Left lung (tissue), 4 donors: ENCODE measurements at regions not wholly inside any gene's neighbourhood (a gene's known extent, or its start where the extent isn't known, plus 50 kb on each side); places are given as distances from the start of the nearest gene placed in this dataset.

Experiments
- ATAC-seq: fragments of 200-7000 bp; cut with Tn5 transposase; one replicate; pipeline ENCODE4 v1.9.1; 2020; ENCODE audit warnings: moderate library complexity
- DNase-seq, 4 donors: peaks; one replicate each; pipeline ENCODE4 v3.0.0-alpha.2; 2013 to 2020
- H3K27ac ChIP-seq, 2 donors: fragments of 200-600 bp; sonication (generic) in 1 of 2; one replicate each; pipeline versions ENCODE4 v1.5.0 to v1.8.0; 2020 to 2021
- H3K27me3 ChIP-seq, 2 donors: fragments of 200-600 bp; sonication (generic) in 1 of 2; one replicate each; pipeline versions ENCODE4 v1.5.0 to v1.8.0; 2020 to 2021
- H3K36me3 ChIP-seq, 2 donors: fragments of 200-600 bp; sonication (generic) in 1 of 2; one replicate each; pipeline versions ENCODE4 v1.5.0 to v1.8.0; 2020 to 2021
- H3K4me1 ChIP-seq, 2 donors: fragments of 200-600 bp; one replicate each; pipeline ENCODE4 v1.8.0; 2021
- H3K4me3 ChIP-seq, 2 donors: fragments of 200-600 bp; sonication (generic) in 1 of 2; one replicate each; pipeline versions ENCODE4 v1.5.0 to v1.8.0; 2020 to 2021; ENCODE audit warnings: mild to moderate bottlenecking in 1 of 2
- H3K9me3 ChIP-seq, 2 donors: fragments of 200-600 bp; sonication (generic) in 1 of 2; one replicate each; pipeline versions ENCODE4 v1.5.0 to v1.8.0; 2020 to 2021
- intact Hi-C, 2 donors: fragments of 100-400 bp; cut with DNase I; formaldehyde crosslinking; loops; one replicate each; pipeline versions ENCODE4 v1.11.2 to v1.14.2; 2022
- TF ChIP-seq, protein P1 (sequence below), 2 donors: fragments of 200-600 bp; sonication (generic) in 1 of 2; IDR thresholded peaks; one replicate each; pipeline versions ENCODE4 v1.5.0 to v1.8.0; 2021; ENCODE audit warnings: antibody characterized with exemption in 2 of 2
- donor health status: DM: no; HTN: yes; CAD: no.
- donor health status: DM: no; HTN: no; CAD: no.

GRCh38 chr1:219279017-219279770, 105.5 kb downstream of the LYPLAL1 start:
- H3K27ac ChIP-seq: no peak overlapping the region
- intact Hi-C loops: no loop called here
- TF ChIP-seq, protein P1, sequence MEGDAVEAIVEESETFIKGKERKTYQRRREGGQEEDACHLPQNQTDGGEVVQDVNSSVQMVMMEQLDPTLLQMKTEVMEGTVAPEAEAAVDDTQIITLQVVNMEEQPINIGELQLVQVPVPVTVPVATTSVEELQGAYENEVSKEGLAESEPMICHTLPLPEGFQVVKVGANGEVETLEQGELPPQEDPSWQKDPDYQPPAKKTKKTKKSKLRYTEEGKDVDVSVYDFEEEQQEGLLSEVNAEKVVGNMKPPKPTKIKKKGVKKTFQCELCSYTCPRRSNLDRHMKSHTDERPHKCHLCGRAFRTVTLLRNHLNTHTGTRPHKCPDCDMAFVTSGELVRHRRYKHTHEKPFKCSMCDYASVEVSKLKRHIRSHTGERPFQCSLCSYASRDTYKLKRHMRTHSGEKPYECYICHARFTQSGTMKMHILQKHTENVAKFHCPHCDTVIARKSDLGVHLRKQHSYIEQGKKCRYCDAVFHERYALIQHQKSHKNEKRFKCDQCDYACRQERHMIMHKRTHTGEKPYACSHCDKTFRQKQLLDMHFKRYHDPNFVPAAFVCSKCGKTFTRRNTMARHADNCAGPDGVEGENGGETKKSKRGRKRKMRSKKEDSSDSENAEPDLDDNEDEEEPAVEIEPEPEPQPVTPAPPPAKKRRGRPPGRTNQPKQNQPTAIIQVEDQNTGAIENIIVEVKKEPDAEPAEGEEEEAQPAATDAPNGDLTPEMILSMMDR (IDR thresholded peaks at IDR 0.05): no peak
- no peaks in the 10 kb centered on the region for H3K36me3 ChIP-seq
- H3K4me1 ChIP-seq: no peaks in the 10 kb centered on the region
- H3K27me3 ChIP-seq: no peaks in the 10 kb centered on the region
- ATAC-seq (no peak), DNase-seq (no peak)
- H3K9me3 ChIP-seq: no peaks in the 10 kb centered on the region
- no peak overlapping the region for H3K4me3 ChIP-seq

- H3K4me3 ChIP-seq: no peak overlapping the region
- H3K4me1 ChIP-seq: no peaks in the 10 kb centered on the region
- TF ChIP-seq, protein P1 (IDR thresholded peaks at IDR 0.05): no peak
- no peaks in the 10 kb centered on the region for H3K9me3 ChIP-seq
- ATAC-seq: no peak
- intact Hi-C loops: no loop called here
- H3K27ac ChIP-seq: no peak overlapping the region
- no peaks in the 10 kb centered on the region for H3K36me3 ChIP-seq
- no peak for DNase-seq
- H3K27me3 ChIP-seq: no peaks in the 10 kb centered on the region
Measured at GRCh38 chr1:219278288-219278687, 104.6 kb downstream of the LYPLAL1 start.

DNA sequence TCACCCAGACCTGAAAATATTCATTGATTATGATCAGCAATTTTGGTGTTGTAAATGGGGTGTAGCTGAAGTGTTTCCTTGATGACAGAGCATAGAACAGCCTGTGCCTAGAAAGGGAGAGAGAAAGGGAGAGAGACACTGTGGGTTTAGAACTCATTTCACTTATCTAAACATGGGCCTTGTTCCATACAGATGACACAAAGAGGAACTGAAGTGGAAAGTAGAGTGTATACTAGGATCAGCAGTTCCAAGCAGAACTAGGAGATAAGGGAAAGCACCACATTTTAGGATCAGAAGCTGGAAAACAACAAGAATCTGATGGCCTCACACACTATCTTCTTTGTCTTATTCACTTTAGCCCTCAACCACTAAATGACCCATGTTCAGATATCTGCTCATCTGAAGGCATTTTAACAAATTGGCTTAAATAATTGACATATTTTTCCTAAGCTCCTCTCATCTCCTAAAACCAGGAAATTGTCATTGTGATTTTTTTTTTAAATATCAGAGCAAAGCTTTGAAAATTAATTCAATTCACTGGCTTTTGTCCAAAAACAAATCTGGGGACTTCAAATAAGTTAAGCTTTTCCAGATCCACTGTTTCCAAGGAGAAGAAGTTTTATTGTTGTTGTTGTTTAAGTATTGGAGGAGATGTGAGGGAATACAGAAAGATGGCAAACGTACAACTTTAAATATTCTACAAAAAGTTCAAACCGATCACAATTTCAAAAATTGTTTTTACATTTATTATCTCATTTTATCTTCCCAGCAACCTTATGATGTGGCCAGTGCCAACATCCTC, 103.8 kb downstream of the LYPLAL1 start:
- DNase-seq: no peak
- intact Hi-C loops: no loop called here
- H3K27ac ChIP-seq: no peak overlapping the region
- H3K4me1 ChIP-seq: no peaks in the 10 kb centered on the region
- TF ChIP-seq, protein P1 (IDR thresholded peaks at IDR 0.05): no peak
- no peak for ATAC-seq
- H3K4me3 ChIP-seq: no peak overlapping the region
- H3K27me3 ChIP-seq: no peaks in the 10 kb centered on the region
- no peaks in the 10 kb centered on the region for H3K9me3 ChIP-seq
- H3K36me3 ChIP-seq: no peaks in the 10 kb centered on the region

- ATAC-seq: no peak
- H3K4me1 ChIP-seq: peaks cover 0 to 6% of the 10 kb centered on the region in 2 donors
- H3K4me3 ChIP-seq: no peak overlapping the region
- DNase-seq: no peak
- TF ChIP-seq, protein P1 (IDR thresholded peaks at IDR 0.05): no peak
- no peak overlapping the region for H3K27ac ChIP-seq
- H3K36me3 ChIP-seq: no peaks in the 10 kb centered on the region
- no peaks in the 10 kb centered on the region for H3K9me3 ChIP-seq
- intact Hi-C loops: no loop called here
- no peaks in the 10 kb centered on the region for H3K27me3 ChIP-seq
Measured at GRCh38 chr1:219276049-219276738, 102.5 kb downstream of the LYPLAL1 start.
